ENCODE measurements at regions not wholly inside any gene's neighbourhood (a gene's known extent, or its start where the extent isn't known, plus 50 kb on each side); places are given as distances from the start of the nearest gene placed in this dataset.

DNA sequence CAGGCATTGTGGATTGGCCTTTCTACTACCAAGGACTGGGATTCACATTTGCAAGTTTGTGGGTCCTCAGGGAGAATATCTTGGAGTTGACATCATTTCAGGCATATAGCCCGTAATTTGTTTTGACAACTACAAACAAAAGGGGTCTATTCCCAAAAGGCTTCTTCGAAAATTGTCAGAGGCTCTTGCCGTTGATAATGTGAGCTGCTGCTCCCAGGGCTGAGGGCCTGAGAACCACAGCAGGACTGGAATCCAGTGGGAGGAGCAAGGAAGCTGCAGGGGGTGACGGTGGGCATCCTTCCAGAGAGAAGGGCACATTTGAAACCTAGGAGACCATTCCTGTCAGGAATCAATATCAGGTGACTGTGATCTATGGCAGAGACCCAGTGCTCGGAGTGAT lies 761.6 kb upstream of the RBFOX1 start (continued):
- TF ChIP-seq, protein P1, sequence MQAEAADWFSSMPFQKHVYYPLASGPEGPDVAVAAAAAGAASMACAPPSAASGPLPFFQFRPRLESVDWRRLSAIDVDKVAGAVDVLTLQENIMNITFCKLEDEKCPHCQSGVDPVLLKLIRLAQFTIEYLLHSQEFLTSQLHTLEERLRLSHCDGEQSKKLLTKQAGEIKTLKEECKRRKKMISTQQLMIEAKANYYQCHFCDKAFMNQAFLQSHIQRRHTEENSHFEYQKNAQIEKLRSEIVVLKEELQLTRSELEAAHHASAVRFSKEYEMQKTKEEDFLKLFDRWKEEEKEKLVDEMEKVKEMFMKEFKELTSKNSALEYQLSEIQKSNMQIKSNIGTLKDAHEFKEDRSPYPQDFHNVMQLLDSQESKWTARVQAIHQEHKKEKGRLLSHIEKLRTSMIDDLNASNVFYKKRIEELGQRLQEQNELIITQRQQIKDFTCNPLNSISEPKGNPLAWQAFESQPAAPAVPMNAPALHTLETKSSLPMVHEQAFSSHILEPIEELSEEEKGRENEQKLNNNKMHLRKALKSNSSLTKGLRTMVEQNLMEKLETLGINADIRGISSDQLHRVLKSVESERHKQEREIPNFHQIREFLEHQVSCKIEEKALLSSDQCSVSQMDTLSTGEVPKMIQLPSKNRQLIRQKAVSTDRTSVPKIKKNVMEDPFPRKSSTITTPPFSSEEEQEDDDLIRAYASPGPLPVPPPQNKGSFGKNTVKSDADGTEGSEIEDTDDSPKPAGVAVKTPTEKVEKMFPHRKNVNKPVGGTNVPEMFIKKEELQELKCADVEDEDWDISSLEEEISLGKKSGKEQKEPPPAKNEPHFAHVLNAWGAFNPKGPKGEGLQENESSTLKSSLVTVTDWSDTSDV (CRISPR knock-in tag; IDR thresholded peaks at IDR 0.05) = no peak
- TF ChIP-seq ZKSCAN1 (IDR thresholded peaks at IDR 0.05; ENCODE audit: low read length) (no peak), ZFP1 (CRISPR knock-in tag; IDR thresholded peaks at IDR 0.05) (no peak), CHD2 (IDR thresholded peaks at IDR 0.05; ENCODE audit: low read depth, low read length) (no peak)

DNA sequence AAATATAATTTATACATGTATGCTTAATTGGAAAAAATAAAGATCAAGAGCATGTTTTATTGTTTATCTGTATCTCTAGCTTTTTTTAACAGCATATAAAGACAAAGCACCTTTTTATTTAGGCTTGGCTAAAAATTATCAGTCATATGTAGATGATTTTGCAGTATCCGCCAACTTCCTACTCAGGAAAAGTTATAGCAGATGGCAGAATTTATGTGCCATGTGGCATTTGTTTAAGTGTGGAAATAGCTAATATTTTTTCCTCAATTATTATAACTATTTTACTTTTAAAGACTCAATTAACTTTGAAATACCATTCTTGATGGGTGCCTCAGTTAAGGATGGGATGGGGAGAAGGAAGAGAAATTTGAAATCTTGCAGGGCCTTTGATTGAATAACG lies 762.1 kb upstream of the RBFOX1 start:
- no TSS peak for BruUV-seq (replicated peaks)
- Histone ChIP-seq H3K27me3 (ENCODE audit: control insufficient read depth in 1 of 2, insufficient read depth in 2 of 2, low read length in 2 of 2) (no peaks in the 10 kb centered on the region), H3K9ac (ENCODE audit: insufficient read depth, low read depth, low read length) (no peak overlapping the region), H3K4me2 (ENCODE audit: low read depth, low read length) (no peak overlapping the region), H4K20me1 (ENCODE audit: insufficient read depth, low read length) (no peaks in the 10 kb centered on the region), H3K36me3 (replicated peaks in 1 of 2; ENCODE audit: control insufficient read depth in 1 of 2, insufficient read depth in 2 of 2, low read length in 2 of 2) (no peaks in the 10 kb centered on the region), H3K4me1 (ENCODE audit: insufficient read depth, low read length) (no peaks in the 10 kb centered on the region), H2AFZ (ENCODE audit: low read length) (no peak overlapping the region), H3K9me3 (ENCODE audit: low read length) (no peaks in the 10 kb centered on the region), H3K4me3 (replicated peaks in 1 of 3; ENCODE audit: insufficient read depth in 1 of 3, low read depth in 2 of 3, low read length in 3 of 3) (no peak overlapping the region), H3K79me2 (ENCODE audit: insufficient read depth, low read length) (no peaks in the 10 kb centered on the region), H3K27ac (ENCODE audit: extremely low read length, insufficient read depth, low read length) (no peak overlapping the region)
- TF ChIP-seq IKZF1 (IDR thresholded peaks at IDR 0.05) (no peak), ETV6 (CRISPR knock-in tag; conservative IDR thresholded peaks at IDR 0.05) (no peak), ZNF510 (CRISPR knock-in tag; IDR thresholded peaks at IDR 0.05; ENCODE audit: low read depth) (no peak), HHEX (CRISPR knock-in tag; IDR thresholded peaks at IDR 0.05) (no peak), ZNF256 (CRISPR knock-in tag; conservative IDR thresholded peaks at IDR 0.05) (no peak), EEA1 (CRISPR knock-in tag; IDR thresholded peaks at IDR 0.05; ENCODE audit: borderline replicate concordance) (no peak), ZNF530 (CRISPR knock-in tag; IDR thresholded peaks at IDR 0.05; ENCODE audit: low read depth) (no peak), SP5 (CRISPR knock-in tag; IDR thresholded peaks at IDR 0.05; ENCODE audit: borderline replicate concordance, low read depth) (no peak), ZNF780A (CRISPR knock-in tag; IDR thresholded peaks at IDR 0.05) (no peak), NFIC (IDR thresholded peaks at IDR 0.05; ENCODE audit: low read length) (no peak), ZNF598 (CRISPR knock-in tag; IDR thresholded peaks at IDR 0.05; ENCODE audit: borderline replicate concordance) (no peak), NFE2 (CRISPR knock-in tag; IDR thresholded peaks at IDR 0.05) (no peak), ZNF781 (CRISPR knock-in tag; IDR thresholded peaks at IDR 0.05; ENCODE audit: borderline replicate concordance, not compliant biosample characterization) (no peak), ZNF850 (CRISPR knock-in tag; conservative IDR thresholded peaks at IDR 0.05) (no peak), KAT8 (CRISPR knock-in tag; IDR thresholded peaks at IDR 0.05) (no peak), ZNF556 (CRISPR knock-in tag; IDR thresholded peaks at IDR 0.05; ENCODE audit: borderline replicate concordance) (no peak)
- TF ChIP-seq, protein P2, sequence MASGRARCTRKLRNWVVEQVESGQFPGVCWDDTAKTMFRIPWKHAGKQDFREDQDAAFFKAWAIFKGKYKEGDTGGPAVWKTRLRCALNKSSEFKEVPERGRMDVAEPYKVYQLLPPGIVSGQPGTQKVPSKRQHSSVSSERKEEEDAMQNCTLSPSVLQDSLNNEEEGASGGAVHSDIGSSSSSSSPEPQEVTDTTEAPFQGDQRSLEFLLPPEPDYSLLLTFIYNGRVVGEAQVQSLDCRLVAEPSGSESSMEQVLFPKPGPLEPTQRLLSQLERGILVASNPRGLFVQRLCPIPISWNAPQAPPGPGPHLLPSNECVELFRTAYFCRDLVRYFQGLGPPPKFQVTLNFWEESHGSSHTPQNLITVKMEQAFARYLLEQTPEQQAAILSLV (CRISPR knock-in tag; IDR thresholded peaks at IDR 0.05; ENCODE audit: borderline replicate concordance) = no peak
- CTCF ChIA-PET (ENCODE audit: low intra/inter-chr PET ratio, low total read pairs) = no interaction called here
- in situ Hi-C loops (cut with HindIII; ENCODE audit: extremely low pct_ligation_motif_present, low pct_unique_long_range_greater_than_20kb) = no loop called here
- FAIRE-seq (no peak), ATAC-seq (no peak), DNase-seq (ENCODE audit: low spot score) (no peak)
- POLR2A ChIA-PET = no interaction called here
- intact Hi-C loops (cut with micrococcal nuclease; ENCODE audit: unreplicated experiment) = no loop called here
- WGBS (ENCODE audit: low lambda C conversion rate) = 29% methylated on average over 2 of the region's 2 CpGs

Data from HepG2 (cell line).